GM12878 (cell line): ENCODE measurements at regions not wholly inside any gene's neighbourhood (a gene's known extent, or its start where the extent isn't known, plus 50 kb on each side); places are given as distances from the start of the nearest gene placed in this dataset.

Experiments
- ATAC-seq: fragments of 200-7000 bp; cut with Tn5 transposase; 3 replicates; pipeline ENCODE4 v1.9.1; 2020; ENCODE audit warnings: mild to moderate bottlenecking, moderate library complexity
- BruUV-seq: library from RNA; stranded (reverse); fragments of 400-500 nt; replicated peaks from 2 replicates; lab custom pipeline; 2021; lab: Mats Ljungman, UMichigan
- CTCF ChIA-PET: fragments of 300-600 bp; sonication (Branson Sonifier 250); formaldehyde crosslinking; extraction: SDS; loops from one replicate; lab custom pipeline; 2021; ENCODE audit warnings: inconsistent platforms; lab: Yijun Ruan, JAX
- POLR2A ChIA-PET: fragments of 350-600 bp; formaldehyde crosslinking; extraction: SDS; loops from one replicate; lab custom pipeline; 2021; ENCODE audit warnings: inconsistent platforms; lab: Charles Lee
- RAD21 ChIA-PET: fragments of 300-600 bp; sonication (Branson Sonifier 250); formaldehyde crosslinking; loops from one replicate; lab custom pipeline; 2023; ENCODE audit warnings: antibody characterized with exemption; ENCODE audit not compliant: unreplicated experiment; lab: Charles Lee
- SMC1A ChIA-PET: fragments of 300-600 bp; sonication (Branson Sonifier 250); formaldehyde crosslinking; loops from one replicate; lab custom pipeline; 2023; ENCODE audit not compliant: unreplicated experiment, uncharacterized antibody; lab: Charles Lee
- DNase-seq: peaks from one replicate; pipeline ENCODE4 v3.0.0-alpha.2; 2011; ENCODE audit warnings: low read depth, low spot score
- FAIRE-seq: peaks from 3 replicates; lab custom pipeline; 2011; peaks lifted over from hg19 to GRCh38; lab: Jason Lieb, UNC
- H2AFZ ChIP-seq: 2 replicates; pipeline ENCODE4 v1.6.0; 2011; ENCODE audit warnings: low read depth, low read length, control low read depth; ENCODE audit not compliant: control insufficient read depth
- H3K27ac ChIP-seq: 2 replicates; pipeline ENCODE4 v1.5.1; 2011; ENCODE audit warnings: control low read depth; ENCODE audit not compliant: control insufficient read depth, insufficient read depth
- H3K27me3 ChIP-seq, 2 experiments: replicated peaks in 1 of 2; 2 replicates each; pipeline versions ENCODE4 v1.6.0 to v1.6.1; 2011; ENCODE audit warnings: low read length in 1 of 2; ENCODE audit not compliant: control insufficient read depth in 2 of 2, insufficient read depth in 2 of 2
- H3K36me3 ChIP-seq, 2 experiments: 2 replicates each; pipeline ENCODE4 v1.5.1; 2011; ENCODE audit warnings: low read length in 1 of 2; ENCODE audit not compliant: control insufficient read depth in 2 of 2, insufficient read depth in 2 of 2
- H3K4me1 ChIP-seq: 2 replicates; pipeline ENCODE4 v1.6.1; 2011; ENCODE audit warnings: mild to moderate bottlenecking, low read length, moderate library complexity, mixed read lengths; ENCODE audit not compliant: control insufficient read depth, insufficient read depth
- H3K4me2 ChIP-seq: 2 replicates; pipeline ENCODE4 v1.6.0; 2011; ENCODE audit warnings: control low read depth; ENCODE audit not compliant: control insufficient read depth, insufficient read depth
- H3K4me3 ChIP-seq: fragments of 200-600 bp; sonication (generic); 2 replicates; pipeline ENCODE4 v1.5.1; 2016
- H3K79me2 ChIP-seq: 2 replicates; pipeline ENCODE4 v1.6.0; 2011; ENCODE audit warnings: low read length; ENCODE audit not compliant: control insufficient read depth, insufficient read depth
- H3K9ac ChIP-seq: 2 replicates; pipeline ENCODE4 v1.8.0; 2011; ENCODE audit warnings: low read length, control low read depth, mixed read lengths; ENCODE audit not compliant: control insufficient read depth, insufficient read depth
- H3K9me3 ChIP-seq: replicated peaks from 3 replicates; pipeline ENCODE4 v1.5.1; 2011; ENCODE audit warnings: mild to moderate bottlenecking, low read length; ENCODE audit not compliant: control insufficient read depth, insufficient read depth
- H4K20me1 ChIP-seq: 2 replicates; pipeline ENCODE4 v1.6.0; 2011; ENCODE audit not compliant: control insufficient read depth, insufficient read depth
- E2F8 ChIP-seq: fragments of 450-650 bp; IDR thresholded peaks from 2 replicates; pipeline ENCODE4 v1.6.1; 2018; ENCODE audit warnings: mild to moderate bottlenecking, low read depth, moderate library complexity; ENCODE audit not compliant: partially characterized antibody
- EZH2 ChIP-seq: IDR thresholded peaks from 2 replicates; pipeline ENCODE4 v1.6.1; 2012; ENCODE audit warnings: low read depth, mild to moderate bottlenecking, control low read depth, inconsistent platforms, low read length, borderline replicate concordance; ENCODE audit not compliant: control insufficient read depth
- JUNB ChIP-seq: IDR thresholded peaks from 2 replicates; pipeline ENCODE4 v1.6.1; 2016; ENCODE audit warnings: antibody characterized with exemption, mild to moderate bottlenecking
- JUND ChIP-seq: IDR thresholded peaks from 2 replicates; pipeline ENCODE4 v1.6.1; 2012; ENCODE audit warnings: low read depth, mild to moderate bottlenecking, low read length, improper control_type of control experiment, moderate library complexity
- KLF5 ChIP-seq: fragments of 450-650 bp; IDR thresholded peaks from 2 replicates; pipeline ENCODE4 v1.6.1; 2014; ENCODE audit warnings: mild to moderate bottlenecking; ENCODE audit not compliant: partially characterized antibody
- MEF2B ChIP-seq: fragments of 450-650 bp; IDR thresholded peaks from 2 replicates; pipeline ENCODE4 v1.6.1; 2018; ENCODE audit warnings: mild to moderate bottlenecking, moderate library complexity; ENCODE audit not compliant: partially characterized antibody, poor library complexity, severe bottlenecking
- PAX8 ChIP-seq: fragments of 450-650 bp; IDR thresholded peaks from 2 replicates; pipeline ENCODE4 v1.6.1; 2017; ENCODE audit warnings: mild to moderate bottlenecking, moderate library complexity
- POLR2A ChIP-seq: IDR thresholded peaks from 2 replicates; pipeline ENCODE4 v1.6.1; 2011; ENCODE audit warnings: low read depth, mild to moderate bottlenecking, low read length
- POLR2AphosphoS5 ChIP-seq: IDR thresholded peaks from 2 replicates; pipeline ENCODE4 v1.6.1; 2011; ENCODE audit warnings: mild to moderate bottlenecking, low read length, inconsistent platforms
- SMAD1 ChIP-seq: fragments of 450-650 bp; IDR thresholded peaks from 2 replicates; pipeline ENCODE4 v1.6.1; 2018; ENCODE audit warnings: mild to moderate bottlenecking, low read depth; ENCODE audit not compliant: partially characterized antibody
- TCF12 ChIP-seq: IDR thresholded peaks from 2 replicates; pipeline ENCODE4 v1.6.1; 2011; ENCODE audit warnings: low read depth, mild to moderate bottlenecking, low read length
- WGBS: methylation state at CpG from one replicate; pipeline ENCODE4 v1.1.6; 2016; ENCODE audit warnings: low lambda C conversion rate; ENCODE audit not compliant: insufficient replicate concordance, insufficient coverage; ENCODE audit errors: missing lambda C conversion rate; 5-methylcytosine and 5-hydroxymethylcytosine counted together
- in situ Hi-C: fragments of 300-500 bp; cut with MboI; formaldehyde crosslinking; loops from 9 replicates; pipeline ENCODE4 v1.14.3; 2018; ENCODE audit warnings: mixed read lengths
- intact Hi-C: fragments of 100-400 bp; cut with micrococcal nuclease; formaldehyde crosslinking; loops from one replicate; pipeline ENCODE4 v1.14.2; 2022; ENCODE audit not compliant: unreplicated experiment
- TF ChIP-seq, protein P1 (sequence below): IDR thresholded peaks from 2 replicates; pipeline ENCODE4 v1.6.1; 2011; ENCODE audit warnings: mild to moderate bottlenecking, low read depth, low read length, moderate library complexity; ENCODE audit not compliant: insufficient replicate concordance
- TF ChIP-seq, protein P2 (sequence below): IDR thresholded peaks from 2 replicates; pipeline ENCODE4 v1.6.1; 2012; ENCODE audit warnings: mild to moderate bottlenecking, low read depth, low read length
- TF ChIP-seq, protein P3 (sequence below): fragments of 450-650 bp; IDR thresholded peaks from 2 replicates; pipeline ENCODE4 v1.6.1; 2017; ENCODE audit warnings: antibody characterized with exemption, mild to moderate bottlenecking, moderate library complexity

GRCh38 chr10:113376428-113376827, 176.4 kb upstream of the HABP2 start:
- no peaks in the 10 kb centered on the region for H3K9me3 ChIP-seq
- no peak overlapping the region for H3K27ac ChIP-seq
- no peak overlapping the region for H2AFZ ChIP-seq
- no peaks in the 10 kb centered on the region for H3K4me1 ChIP-seq
- SMC1A ChIA-PET: no interaction called here
- 0% methylated on average over 1 of the region's 1 CpG for WGBS
- peaks cover 0 to 3% of the 10 kb centered on the region in 2 experiments; a peak in 1 of 4 replicates for H3K27me3 ChIP-seq
- no peak overlapping the region for H3K4me3 ChIP-seq
- H3K36me3 ChIP-seq: no peaks in the 10 kb centered on the region
- DNase-seq: no peak
- no peak overlapping the region for H3K9ac ChIP-seq
- in situ Hi-C loops: no loop called here
- intact Hi-C loops: no loop called here
- ATAC-seq: no peak
- POLR2A ChIA-PET: no interaction called here
- CTCF ChIA-PET: interaction anchor here (1.5 kb wide), 1 partner anchor 9 kb away, joined by 5 read pairs; no protein-coding TSS in a partner anchor
- H4K20me1 ChIP-seq: no peaks in the 10 kb centered on the region
- H3K79me2 ChIP-seq: no peaks in the 10 kb centered on the region
- RAD21 ChIA-PET: no interaction called here
- BruUV-seq: no TSS peak
- FAIRE-seq: no peak
- H3K4me2 ChIP-seq: no peak overlapping the region
- TF ChIP-seq, protein P1, sequence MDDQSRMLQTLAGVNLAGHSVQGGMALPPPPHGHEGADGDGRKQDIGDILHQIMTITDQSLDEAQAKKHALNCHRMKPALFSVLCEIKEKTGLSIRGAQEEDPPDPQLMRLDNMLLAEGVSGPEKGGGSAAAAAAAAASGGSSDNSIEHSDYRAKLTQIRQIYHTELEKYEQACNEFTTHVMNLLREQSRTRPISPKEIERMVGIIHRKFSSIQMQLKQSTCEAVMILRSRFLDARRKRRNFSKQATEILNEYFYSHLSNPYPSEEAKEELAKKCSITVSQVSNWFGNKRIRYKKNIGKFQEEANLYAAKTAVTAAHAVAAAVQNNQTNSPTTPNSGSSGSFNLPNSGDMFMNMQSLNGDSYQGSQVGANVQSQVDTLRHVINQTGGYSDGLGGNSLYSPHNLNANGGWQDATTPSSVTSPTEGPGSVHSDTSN: no peak
- TF ChIP-seq JUNB: no peak
- TF ChIP-seq EZH2: no peak
- no peak for TF ChIP-seq MEF2B
- TF ChIP-seq TCF12: no peak
- TF ChIP-seq KLF5: no peak
- TF ChIP-seq, protein P2, sequence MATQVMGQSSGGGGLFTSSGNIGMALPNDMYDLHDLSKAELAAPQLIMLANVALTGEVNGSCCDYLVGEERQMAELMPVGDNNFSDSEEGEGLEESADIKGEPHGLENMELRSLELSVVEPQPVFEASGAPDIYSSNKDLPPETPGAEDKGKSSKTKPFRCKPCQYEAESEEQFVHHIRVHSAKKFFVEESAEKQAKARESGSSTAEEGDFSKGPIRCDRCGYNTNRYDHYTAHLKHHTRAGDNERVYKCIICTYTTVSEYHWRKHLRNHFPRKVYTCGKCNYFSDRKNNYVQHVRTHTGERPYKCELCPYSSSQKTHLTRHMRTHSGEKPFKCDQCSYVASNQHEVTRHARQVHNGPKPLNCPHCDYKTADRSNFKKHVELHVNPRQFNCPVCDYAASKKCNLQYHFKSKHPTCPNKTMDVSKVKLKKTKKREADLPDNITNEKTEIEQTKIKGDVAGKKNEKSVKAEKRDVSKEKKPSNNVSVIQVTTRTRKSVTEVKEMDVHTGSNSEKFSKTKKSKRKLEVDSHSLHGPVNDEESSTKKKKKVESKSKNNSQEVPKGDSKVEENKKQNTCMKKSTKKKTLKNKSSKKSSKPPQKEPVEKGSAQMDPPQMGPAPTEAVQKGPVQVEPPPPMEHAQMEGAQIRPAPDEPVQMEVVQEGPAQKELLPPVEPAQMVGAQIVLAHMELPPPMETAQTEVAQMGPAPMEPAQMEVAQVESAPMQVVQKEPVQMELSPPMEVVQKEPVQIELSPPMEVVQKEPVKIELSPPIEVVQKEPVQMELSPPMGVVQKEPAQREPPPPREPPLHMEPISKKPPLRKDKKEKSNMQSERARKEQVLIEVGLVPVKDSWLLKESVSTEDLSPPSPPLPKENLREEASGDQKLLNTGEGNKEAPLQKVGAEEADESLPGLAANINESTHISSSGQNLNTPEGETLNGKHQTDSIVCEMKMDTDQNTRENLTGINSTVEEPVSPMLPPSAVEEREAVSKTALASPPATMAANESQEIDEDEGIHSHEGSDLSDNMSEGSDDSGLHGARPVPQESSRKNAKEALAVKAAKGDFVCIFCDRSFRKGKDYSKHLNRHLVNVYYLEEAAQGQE: no peak
- no peak for TF ChIP-seq JUND
- TF ChIP-seq POLR2A: no peak
- no peak for TF ChIP-seq POLR2AphosphoS5
- no peak for TF ChIP-seq SMAD1
- no peak for TF ChIP-seq PAX8
- TF ChIP-seq, protein P3, sequence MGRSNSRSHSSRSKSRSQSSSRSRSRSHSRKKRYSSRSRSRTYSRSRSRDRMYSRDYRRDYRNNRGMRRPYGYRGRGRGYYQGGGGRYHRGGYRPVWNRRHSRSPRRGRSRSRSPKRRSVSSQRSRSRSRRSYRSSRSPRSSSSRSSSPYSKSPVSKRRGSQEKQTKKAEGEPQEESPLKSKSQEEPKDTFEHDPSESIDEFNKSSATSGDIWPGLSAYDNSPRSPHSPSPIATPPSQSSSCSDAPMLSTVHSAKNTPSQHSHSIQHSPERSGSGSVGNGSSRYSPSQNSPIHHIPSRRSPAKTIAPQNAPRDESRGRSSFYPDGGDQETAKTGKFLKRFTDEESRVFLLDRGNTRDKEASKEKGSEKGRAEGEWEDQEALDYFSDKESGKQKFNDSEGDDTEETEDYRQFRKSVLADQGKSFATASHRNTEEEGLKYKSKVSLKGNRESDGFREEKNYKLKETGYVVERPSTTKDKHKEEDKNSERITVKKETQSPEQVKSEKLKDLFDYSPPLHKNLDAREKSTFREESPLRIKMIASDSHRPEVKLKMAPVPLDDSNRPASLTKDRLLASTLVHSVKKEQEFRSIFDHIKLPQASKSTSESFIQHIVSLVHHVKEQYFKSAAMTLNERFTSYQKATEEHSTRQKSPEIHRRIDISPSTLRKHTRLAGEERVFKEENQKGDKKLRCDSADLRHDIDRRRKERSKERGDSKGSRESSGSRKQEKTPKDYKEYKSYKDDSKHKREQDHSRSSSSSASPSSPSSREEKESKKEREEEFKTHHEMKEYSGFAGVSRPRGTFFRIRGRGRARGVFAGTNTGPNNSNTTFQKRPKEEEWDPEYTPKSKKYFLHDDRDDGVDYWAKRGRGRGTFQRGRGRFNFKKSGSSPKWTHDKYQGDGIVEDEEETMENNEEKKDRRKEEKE: no peak
- no peak for TF ChIP-seq E2F8
